ENCODE measurements at regions not wholly inside any gene's neighbourhood (a gene's known extent, or its start where the extent isn't known, plus 50 kb on each side); places are given as distances from the start of the nearest gene placed in this dataset.
A peak's percentile ranks its signal among the peaks of the same experiment; 100 is the strongest.

GRCh38 chr2:194319222-194319992, 1337.6 kb upstream of the SLC39A10 start:
- no peak overlapping the region for H3K4me2 ChIP-seq (ENCODE audit: insufficient read depth in 1 of 2, low read depth in 2 of 2, low read length in 2 of 2)
- H2AFZ ChIP-seq (ENCODE audit: low read length) = no peak overlapping the region
- H3K14ac ChIP-seq (ENCODE audit: insufficient read length) = no peak overlapping the region
- H2BK15ac ChIP-seq (ENCODE audit: low read length) = no peak overlapping the region
- H2BK5ac ChIP-seq (ENCODE audit: low read depth, low read length) = no peak overlapping the region
- no peak overlapping the region for H4K5ac ChIP-seq (ENCODE audit: insufficient read length, low read depth, low read length)
- ChIA-PET CTCF (ENCODE audit: partially characterized antibody) (interaction anchor here (0.9 to 1.8 kb wide), 12 partner anchors 11 to 248 kb away, joined by 3 to 7 read pairs (median 4); no protein-coding TSS in a partner anchor), POLR2A (ENCODE audit: partially characterized antibody) (no interaction called here)
- no peak overlapping the region for H4K8ac ChIP-seq (ENCODE audit: extremely low read depth, insufficient read depth, low read length)
- no peak overlapping the region for H4K91ac ChIP-seq (replicated peaks; ENCODE audit: insufficient read length, low read length)
- no peak overlapping the region for H3K27ac ChIP-seq (ENCODE audit: low read depth, low read length)
- H2BK12ac ChIP-seq (ENCODE audit: low read depth, low read length) = no peak overlapping the region
- no peak overlapping the region for H3K23ac ChIP-seq (ENCODE audit: insufficient read length)
- H3K4me1 ChIP-seq (replicated peaks in 1 of 4; ENCODE audit: control insufficient read depth in 3 of 4, insufficient read depth in 4 of 4, low read length in 3 of 4) = no peaks in the 10 kb centered on the region
- H2BK120ac ChIP-seq (replicated peaks; ENCODE audit: low read depth, low read length) = no peak overlapping the region
- H3K27me3 ChIP-seq (replicated peaks in 1 of 4; ENCODE audit: control insufficient read depth in 3 of 4, extremely low read depth in 1 of 4, insufficient read depth in 3 of 4, low read length in 3 of 4) = no peaks in the 10 kb centered on the region
- H3K4me3 ChIP-seq (ENCODE audit: extremely low read depth in 1 of 4, insufficient read depth in 2 of 4, low read depth in 3 of 4, low read length in 4 of 4) = no peak overlapping the region
- H2AK5ac ChIP-seq (ENCODE audit: low read depth, low read length) = no peak overlapping the region
- H3K79me2 ChIP-seq (ENCODE audit: control insufficient read depth in 1 of 2, insufficient read depth in 2 of 2, low read length in 2 of 2) = no peaks in the 10 kb centered on the region
- WGBS, 2 experiments (ENCODE audit: extremely low coverage in 1 of 2, insufficient coverage in 1 of 2, insufficient read length in 1 of 2, insufficient replicate concordance in 2 of 2, low coverage in 1 of 2, low lambda C conversion rate in 2 of 2, missing lambda C conversion rate in 1 of 2) = 87% methylated on average over 4 of the region's 4 CpGs; no CpG with 5 or more reads in 1 of the 2 experiments
- DNase-seq (ENCODE audit: low read depth in 1 of 2, low spot score in 2 of 2) = no peak
- H3K9ac ChIP-seq (replicated peaks in 1 of 4; ENCODE audit: extremely low read depth in 1 of 4, low read depth in 3 of 4, low read length in 3 of 4) = no peak overlapping the region
- H3K79me1 ChIP-seq (ENCODE audit: low read depth, low read length) = no peaks in the 10 kb centered on the region
- no peak overlapping the region for H2BK20ac ChIP-seq (ENCODE audit: low read length)
- H3K4ac ChIP-seq (replicated peaks; ENCODE audit: insufficient read length, low read depth, low read length) = no peak overlapping the region
- no peak overlapping the region for H3K18ac ChIP-seq (ENCODE audit: extremely low read depth, low read length)
- H3K36me3 ChIP-seq (ENCODE audit: control insufficient read depth in 2 of 4, insufficient read depth in 4 of 4, low read length in 3 of 4) = no peaks in the 10 kb centered on the region
- H4K20me1 ChIP-seq (replicated peaks in 1 of 2; ENCODE audit: control insufficient read depth in 1 of 2, insufficient read depth in 2 of 2, low read length in 2 of 2) = no peaks in the 10 kb centered on the region
- FAIRE-seq = no peak
- H3K9me3 ChIP-seq (ENCODE audit: insufficient read depth in 2 of 2, low read depth in 1 of 2, low read length in 1 of 2) = no peaks in the 10 kb centered on the region
- H3K56ac ChIP-seq (replicated peaks; ENCODE audit: insufficient read length, low read depth, low read length) = no peak overlapping the region
- H3K23me2 ChIP-seq (ENCODE audit: low read depth, low read length) = no peaks in the 10 kb centered on the region
- TF ChIP-seq FOSL1 (IDR thresholded peaks at IDR 0.05; ENCODE audit: insufficient read depth, low read depth, low read length) (no peak), SRF (IDR thresholded peaks at IDR 0.05; ENCODE audit: low read depth, low read length) (no peak), CHD1 (IDR thresholded peaks at IDR 0.05; ENCODE audit: low read depth, low read length) (no peak), RAD21 (IDR thresholded peaks at IDR 0.05 in 1 of 2, conservative IDR thresholded peaks at IDR 0.05 in 1 of 2; ENCODE audit: low read depth in 2 of 2, low read length in 2 of 2) (peak; percentile 16 to 41; a peak in 1 of 4 replicates), EGR1 (IDR thresholded peaks at IDR 0.05; ENCODE audit: borderline replicate concordance, low read depth, low read length) (no peak), ZNF274 (IDR thresholded peaks at IDR 0.05; ENCODE audit: borderline replicate concordance, extremely low read depth, low read length) (no peak), CTCF (IDR thresholded peaks at IDR 0.05; ENCODE audit: control extremely low read depth in 1 of 3, insufficient read depth in 1 of 3, low read depth in 1 of 3, low read length in 3 of 3) (peak in 2 of 3 experiments; percentile 36 to 47; a peak in 2 of 4 replicates), ATF2 (IDR thresholded peaks at IDR 0.05; ENCODE audit: low read length) (0 out of 2 replicates have a peak, but pooled peaks have one; percentile 31)
